ENCODE measurements at regions not wholly inside any gene's neighbourhood (a gene's known extent, or its start where the extent isn't known, plus 50 kb on each side); places are given as distances from the start of the nearest gene placed in this dataset.
"Not testable (repeated sequence)": the region's sequence is repeated elsewhere in the genome, so short reads cannot be mapped to it uniquely, and the experiment has no call there.

GRCh38 chr3:78090382-78090781 is 1050.5 kb downstream of the ROBO2 start:
- no peak for TF ChIP-seq CTCF (conservative IDR thresholded peaks at IDR 0.05)
- Mint-ChIP-seq H3K36me3 (ENCODE audit: low read depth) (peaks cover 6% of the 10 kb centered on the region), H3K9me3 (peaks cover 15% of the 10 kb centered on the region), H3K4me3 (no peak overlapping the region), H3K27ac (ENCODE audit: unreplicated experiment) (no peak overlapping the region), H3K4me1 (no peaks in the 10 kb centered on the region), H3K27me3 (ENCODE audit: low read depth) (no peaks in the 10 kb centered on the region)
- DNase-seq (ENCODE audit: low read depth, low spot score), result no peak

DNA sequence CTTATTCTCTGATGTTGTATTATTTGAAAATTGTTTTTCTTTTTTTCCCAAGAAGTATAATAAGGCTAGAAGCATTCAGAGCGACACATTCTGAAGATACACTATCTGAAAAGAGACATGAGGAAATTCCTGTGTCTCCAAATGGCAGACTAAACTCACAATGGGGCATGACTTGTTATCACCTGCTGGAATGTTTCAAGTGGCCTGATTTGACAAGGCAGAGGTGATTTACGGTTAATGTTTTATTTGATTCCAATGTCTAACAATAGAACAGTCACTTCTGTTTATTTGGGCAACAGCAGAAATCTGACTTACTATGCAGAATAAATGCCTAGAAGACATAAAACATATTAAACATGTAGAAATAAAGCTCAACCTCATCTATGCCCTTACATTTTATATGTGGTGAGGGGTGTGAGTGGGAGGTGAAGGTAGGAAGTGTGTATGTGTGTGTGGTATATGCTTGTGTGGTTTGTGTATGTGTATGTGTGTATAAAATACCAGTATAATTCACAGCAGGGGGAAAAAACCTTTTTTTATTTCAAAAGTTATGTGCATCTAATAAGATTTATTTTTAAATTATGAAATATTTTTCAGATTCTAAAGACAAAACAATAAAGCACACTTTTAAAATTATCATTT is 1051.7 kb downstream of the ROBO2 start:
- no peak for DNase-seq (ENCODE audit: low read depth, low spot score)
- H3K4me1 Mint-ChIP-seq, result no peaks in the 10 kb centered on the region
- H3K4me3 Mint-ChIP-seq, result no peak overlapping the region
- no peaks in the 10 kb centered on the region for H3K27me3 Mint-ChIP-seq (ENCODE audit: low read depth)
- TF ChIP-seq CTCF (conservative IDR thresholded peaks at IDR 0.05), result no peak
- H3K36me3 Mint-ChIP-seq (ENCODE audit: low read depth), result peaks cover 6% of the 10 kb centered on the region
- peaks cover 12% of the 10 kb centered on the region for H3K9me3 Mint-ChIP-seq
- H3K27ac Mint-ChIP-seq (ENCODE audit: unreplicated experiment), result no peak overlapping the region

DNA sequence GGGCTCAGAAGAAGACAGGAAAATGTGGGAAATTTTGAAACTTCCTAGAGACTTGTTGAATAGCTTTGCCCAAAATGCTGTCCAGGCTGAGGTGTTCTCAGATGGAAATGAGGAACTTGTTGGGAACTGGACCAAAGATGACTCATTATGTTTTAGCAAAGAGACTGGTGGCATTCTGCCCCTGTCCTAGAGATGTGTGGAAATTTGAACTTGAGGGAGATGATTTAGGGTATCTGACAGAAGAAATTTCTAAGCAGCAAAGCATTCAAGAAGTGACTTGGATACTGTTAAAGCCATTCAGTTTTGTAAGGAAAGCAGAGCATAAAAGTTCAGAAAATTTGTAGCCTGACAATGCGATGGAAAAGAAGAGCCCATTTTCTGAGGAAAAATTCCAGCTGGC is 1052.7 kb downstream of the ROBO2 start:
- H3K4me1 Mint-ChIP-seq; H3K27me3 Mint-ChIP-seq (ENCODE audit: low read depth); DNase-seq (ENCODE audit: low read depth, low spot score); H3K27ac Mint-ChIP-seq (ENCODE audit: unreplicated experiment); H3K36me3 Mint-ChIP-seq (ENCODE audit: low read depth); H3K4me3 Mint-ChIP-seq: not testable (repeated sequence)
- peaks cover 12% of the 10 kb centered on the region for H3K9me3 Mint-ChIP-seq

- Mint-ChIP-seq H3K4me1 (no peaks in the 10 kb centered on the region), H3K4me3 (no peak overlapping the region), H3K27me3 (ENCODE audit: low read depth) (no peaks in the 10 kb centered on the region), H3K27ac (ENCODE audit: unreplicated experiment) (no peak overlapping the region), H3K9me3 (peaks cover 10% of the 10 kb centered on the region), H3K36me3 (ENCODE audit: low read depth) (peaks cover 4% of the 10 kb centered on the region)
- TF ChIP-seq CTCF (conservative IDR thresholded peaks at IDR 0.05), result no peak
- no peak for DNase-seq (ENCODE audit: low read depth, low spot score)
These were observed 1056.8 kb downstream of the ROBO2 start for GRCh38 chr3:78096488-78097255.

DNA sequence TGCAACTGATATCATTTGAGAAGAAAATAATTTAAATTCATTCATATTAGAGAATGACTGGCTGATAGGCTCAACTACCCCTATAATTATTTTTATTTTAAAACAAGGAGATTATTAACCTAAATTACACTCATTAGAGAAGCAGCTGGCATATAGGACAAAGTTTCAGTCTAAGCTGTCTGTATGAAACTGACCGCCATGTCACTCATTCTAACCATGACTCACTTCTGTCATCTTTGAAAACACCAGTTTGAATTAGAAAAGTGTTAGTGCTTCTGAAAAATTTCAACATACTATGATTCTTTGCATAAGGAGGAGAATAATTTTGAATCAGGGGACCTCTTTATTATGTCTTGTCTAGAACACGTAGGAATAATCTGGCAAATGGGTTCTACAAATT is 1058.5 kb downstream of the ROBO2 start:
- H3K4me3 Mint-ChIP-seq, result no peak overlapping the region
- DNase-seq (ENCODE audit: low read depth, low spot score), result no peak

More for the DNA sequence above, 1058.5 kb downstream of the ROBO2 start:
- Mint-ChIP-seq H3K4me1 (no peaks in the 10 kb centered on the region), H3K9me3 (peaks cover 5% of the 10 kb centered on the region), H3K27ac (ENCODE audit: unreplicated experiment) (no peak overlapping the region), H3K27me3 (ENCODE audit: low read depth) (no peaks in the 10 kb centered on the region), H3K36me3 (ENCODE audit: low read depth) (peaks cover 2% of the 10 kb centered on the region)
- TF ChIP-seq CTCF (conservative IDR thresholded peaks at IDR 0.05), result no peak

Measured in neural crest cell (in vitro differentiated cells).